ENCODE measurements at regions not wholly inside any gene's neighbourhood (a gene's known extent, or its start where the extent isn't known, plus 50 kb on each side); places are given as distances from the start of the nearest gene placed in this dataset.
"Not testable (repeated sequence)": the region's sequence is repeated elsewhere in the genome, so short reads cannot be mapped to it uniquely, and the experiment has no call there.

DNA sequence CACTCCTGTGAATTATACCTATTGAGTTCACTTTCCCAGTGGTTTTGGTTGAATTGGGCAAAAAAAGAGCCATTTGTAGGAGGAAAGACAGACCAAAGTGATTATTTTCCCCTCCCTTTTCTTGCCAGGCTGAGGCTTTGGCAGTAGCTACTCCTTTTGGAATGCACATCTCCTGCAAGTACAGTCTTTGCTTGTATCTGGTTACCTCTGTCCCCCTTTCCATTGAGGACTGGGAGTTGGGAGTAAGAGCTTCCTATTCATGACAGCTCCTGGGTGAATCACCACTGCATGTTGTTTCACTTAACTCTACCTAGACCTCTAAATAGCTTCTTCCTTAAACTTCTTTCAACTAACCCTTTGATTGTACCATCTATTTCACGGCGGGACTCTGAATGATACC, 695.3 kb upstream of the ZNF804A start:
- no peak for DNase-seq (ENCODE audit: insufficient read length)
- TF ChIP-seq POLR2AphosphoS5 (IDR thresholded peaks at IDR 0.05; ENCODE audit: low read depth, low read length): no peak
- no peak for TF ChIP-seq POLR2A (IDR thresholded peaks at IDR 0.05; ENCODE audit: low read depth, low read length)
- no peak for TF ChIP-seq TAF1 (IDR thresholded peaks at IDR 0.05; ENCODE audit: borderline replicate concordance, low read depth, low read length)
- no peak for FAIRE-seq

DNA sequence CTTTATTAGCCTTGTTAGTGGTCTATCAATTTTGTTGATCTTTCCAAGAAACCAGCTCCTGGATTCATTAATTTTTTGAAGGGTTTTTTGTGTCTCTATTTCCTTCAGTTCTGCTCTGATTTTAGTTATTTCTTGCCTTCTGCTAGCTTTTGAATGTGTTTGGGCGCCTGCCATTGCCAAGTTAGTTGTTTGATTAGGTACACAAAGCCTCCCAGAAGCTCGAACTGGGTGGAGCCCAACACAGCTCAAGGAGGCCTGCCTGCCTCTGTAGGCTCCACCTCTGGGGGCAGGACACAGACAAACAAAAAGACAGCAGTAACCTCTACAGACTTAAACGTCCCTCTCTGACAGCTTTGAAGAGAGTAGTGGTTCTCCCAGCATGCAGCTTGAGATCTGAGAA, 682.3 kb upstream of the ZNF804A start:
- DNase-seq (ENCODE audit: insufficient read length); FAIRE-seq: not testable (repeated sequence)

DNA sequence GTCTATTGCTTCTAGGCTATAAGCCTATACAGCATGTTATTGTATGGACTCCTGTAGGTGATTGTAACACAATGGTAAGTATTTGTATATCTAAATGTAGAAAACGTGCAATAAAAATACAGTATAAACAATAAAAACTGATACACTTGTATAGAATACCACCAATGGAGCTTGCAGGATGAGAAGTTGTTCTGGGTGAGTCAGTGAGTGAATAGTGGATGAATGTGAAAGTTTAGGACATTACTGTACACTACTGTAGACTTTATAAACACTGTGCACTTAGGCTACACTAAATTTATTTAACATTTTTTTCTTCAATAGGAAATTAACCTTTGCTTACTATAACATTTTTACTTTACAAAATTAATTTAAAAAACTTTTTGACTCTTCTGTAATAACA, 679.2 kb upstream of the ZNF804A start:
- no peak for TF ChIP-seq TAF1 (IDR thresholded peaks at IDR 0.05; ENCODE audit: borderline replicate concordance, low read depth, low read length)
- no peak for TF ChIP-seq POLR2AphosphoS5 (IDR thresholded peaks at IDR 0.05; ENCODE audit: low read depth, low read length)
- no peak for TF ChIP-seq POLR2A (IDR thresholded peaks at IDR 0.05; ENCODE audit: low read depth, low read length)
- no peak for DNase-seq (ENCODE audit: insufficient read length)
- no peak for FAIRE-seq

DNA sequence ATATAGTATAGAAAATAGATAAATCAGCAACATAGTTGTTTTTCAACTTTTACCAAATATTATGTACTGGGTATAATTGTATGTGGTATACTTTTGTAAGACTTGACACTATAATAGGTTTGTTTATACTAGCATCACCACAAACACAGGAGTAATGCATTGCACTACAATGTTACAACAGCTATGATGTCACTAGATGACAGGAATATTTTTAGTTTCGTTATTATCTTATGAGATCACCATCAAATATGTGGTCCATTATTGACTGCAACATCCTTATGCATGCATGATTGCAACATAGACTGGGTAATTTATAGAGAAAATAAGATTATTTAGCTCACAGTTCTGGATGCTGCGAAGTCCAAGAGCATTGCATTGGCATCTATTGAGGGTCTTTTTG, 678.4 kb upstream of the ZNF804A start:
- no peak for FAIRE-seq
- TF ChIP-seq POLR2AphosphoS5 (IDR thresholded peaks at IDR 0.05; ENCODE audit: low read depth, low read length): no peak
- no peak for TF ChIP-seq POLR2A (IDR thresholded peaks at IDR 0.05; ENCODE audit: low read depth, low read length)
- TF ChIP-seq TAF1 (IDR thresholded peaks at IDR 0.05; ENCODE audit: borderline replicate concordance, low read depth, low read length): no peak
- no peak for DNase-seq (ENCODE audit: insufficient read length)

DNA sequence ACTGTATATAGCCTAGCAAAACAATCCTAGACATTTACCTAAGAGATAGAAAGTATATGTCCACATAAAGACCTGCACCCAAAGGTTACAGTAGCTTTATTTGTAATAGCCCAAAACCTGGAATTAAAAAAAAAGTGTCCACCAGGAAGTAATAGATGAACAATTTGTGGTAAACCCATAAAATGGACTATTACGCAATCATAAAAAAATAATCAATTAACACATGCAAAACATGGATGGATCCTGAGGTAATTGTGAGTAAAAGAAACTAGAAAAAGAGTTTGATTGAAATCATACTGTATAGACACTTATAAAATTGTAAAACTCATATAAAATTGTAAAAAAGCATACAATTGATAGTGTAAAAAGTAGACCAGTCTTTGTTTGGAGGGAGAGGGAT, 673.0 kb upstream of the ZNF804A start:
- DNase-seq (ENCODE audit: insufficient read length) (no peak), FAIRE-seq (no peak)
- TF ChIP-seq TAF1 (IDR thresholded peaks at IDR 0.05; ENCODE audit: borderline replicate concordance, low read depth, low read length) (no peak), POLR2A (IDR thresholded peaks at IDR 0.05; ENCODE audit: low read depth, low read length) (no peak)

DNA sequence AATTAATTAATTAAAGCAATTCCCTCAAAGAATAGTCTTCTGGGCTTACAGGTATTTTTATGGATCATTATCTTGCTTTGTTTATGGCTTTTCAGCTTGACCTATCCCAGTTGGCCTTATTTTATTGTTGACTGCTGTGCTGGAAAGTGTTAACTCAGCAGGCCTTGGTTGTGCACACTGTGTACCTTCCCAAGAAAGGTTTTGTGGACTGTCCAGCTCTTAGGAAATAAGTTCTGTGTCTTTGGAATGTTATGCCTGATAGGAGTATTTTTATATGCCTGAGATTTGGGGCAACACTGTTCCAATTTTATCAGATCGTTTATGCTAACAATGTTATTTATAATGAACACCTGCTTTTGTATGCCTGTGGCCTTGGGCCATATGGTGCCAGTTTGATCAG, 671.9 kb upstream of the ZNF804A start:
- FAIRE-seq (no peak), DNase-seq (ENCODE audit: insufficient read length) (no peak)
- TF ChIP-seq TAF1 (IDR thresholded peaks at IDR 0.05; ENCODE audit: borderline replicate concordance, low read depth, low read length): no peak
- TF ChIP-seq POLR2A (IDR thresholded peaks at IDR 0.05; ENCODE audit: low read depth, low read length): no peak
- TF ChIP-seq POLR2AphosphoS5 (IDR thresholded peaks at IDR 0.05; ENCODE audit: low read depth, low read length): no peak

GRCh38 chr2:183927406-183928325, 670.7 kb upstream of the ZNF804A start:
- TF ChIP-seq POLR2AphosphoS5 (IDR thresholded peaks at IDR 0.05; ENCODE audit: low read depth, low read length): no peak
- no peak for TF ChIP-seq TAF1 (IDR thresholded peaks at IDR 0.05; ENCODE audit: borderline replicate concordance, low read depth, low read length)
- no peak for TF ChIP-seq POLR2A (IDR thresholded peaks at IDR 0.05; ENCODE audit: low read depth, low read length)
- no peak for DNase-seq (ENCODE audit: insufficient read length)
- FAIRE-seq: no peak

DNA sequence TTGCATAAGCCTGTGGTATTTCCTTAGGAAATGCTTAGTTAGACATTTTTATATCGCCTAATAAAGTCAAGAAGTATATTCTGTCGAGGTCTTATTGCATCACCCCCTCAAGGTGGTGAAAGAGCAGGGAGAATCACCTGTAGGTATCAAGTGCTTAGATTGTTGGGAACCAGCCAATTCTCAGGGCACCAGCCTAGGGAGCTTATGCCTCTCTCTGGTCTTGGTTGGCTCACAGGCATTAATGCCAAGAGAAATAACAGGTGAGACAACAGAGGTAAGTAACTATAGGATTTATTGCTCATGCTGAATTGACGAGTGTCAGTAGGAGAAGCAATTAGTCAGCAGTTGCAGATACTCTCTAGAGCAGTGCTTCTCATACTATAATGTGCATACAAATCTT, 663.3 kb upstream of the ZNF804A start:
- FAIRE-seq (no peak), DNase-seq (ENCODE audit: insufficient read length) (no peak)
- TF ChIP-seq TAF1 (IDR thresholded peaks at IDR 0.05; ENCODE audit: borderline replicate concordance, low read depth, low read length) (no peak), POLR2AphosphoS5 (IDR thresholded peaks at IDR 0.05; ENCODE audit: low read depth, low read length) (no peak), POLR2A (IDR thresholded peaks at IDR 0.05; ENCODE audit: low read depth, low read length) (no peak)

DNA sequence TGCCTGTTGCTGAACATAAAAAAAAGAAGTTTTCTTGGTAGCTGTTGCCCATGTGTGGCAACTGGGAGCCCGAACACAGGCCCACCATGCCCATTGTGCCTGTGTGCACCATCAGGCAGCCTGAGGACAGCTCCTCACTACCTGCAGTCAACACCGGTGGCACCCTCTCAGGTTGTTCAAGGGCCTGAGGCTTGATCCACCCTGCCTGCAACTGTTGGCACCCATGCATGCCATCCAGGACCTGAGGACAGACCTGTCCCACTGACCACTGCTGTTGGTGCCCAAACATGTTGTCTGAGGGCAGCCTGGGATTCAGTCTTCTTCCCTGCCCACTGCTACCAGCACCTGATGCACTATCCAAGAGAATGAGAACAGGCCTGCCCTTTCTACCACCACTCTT, 661.1 kb upstream of the ZNF804A start:
- DNase-seq (ENCODE audit: insufficient read length) (no peak), FAIRE-seq (no peak)
- TF ChIP-seq POLR2AphosphoS5 (IDR thresholded peaks at IDR 0.05; ENCODE audit: low read depth, low read length) (no peak), POLR2A (IDR thresholded peaks at IDR 0.05; ENCODE audit: low read depth, low read length) (no peak), TAF1 (IDR thresholded peaks at IDR 0.05; ENCODE audit: borderline replicate concordance, low read depth, low read length) (no peak)

GRCh38 chr2:183946193-183946592, 652.1 kb upstream of the ZNF804A start:
- FAIRE-seq: no peak
- no peak for TF ChIP-seq POLR2AphosphoS5 (IDR thresholded peaks at IDR 0.05; ENCODE audit: low read depth, low read length)
- no peak for TF ChIP-seq POLR2A (IDR thresholded peaks at IDR 0.05; ENCODE audit: low read depth, low read length)
- no peak for TF ChIP-seq TAF1 (IDR thresholded peaks at IDR 0.05; ENCODE audit: borderline replicate concordance, low read depth, low read length)
- no peak for DNase-seq (ENCODE audit: insufficient read length)

- no peak for TF ChIP-seq POLR2AphosphoS5 (IDR thresholded peaks at IDR 0.05; ENCODE audit: low read depth, low read length)
- no peak for TF ChIP-seq TAF1 (IDR thresholded peaks at IDR 0.05; ENCODE audit: borderline replicate concordance, low read depth, low read length)
- TF ChIP-seq POLR2A (IDR thresholded peaks at IDR 0.05; ENCODE audit: low read depth, low read length): no peak
- no peak for DNase-seq (ENCODE audit: insufficient read length)
- no peak for FAIRE-seq
These were observed 649.5 kb upstream of the ZNF804A start for GRCh38 chr2:183948861-183949260.

DNA sequence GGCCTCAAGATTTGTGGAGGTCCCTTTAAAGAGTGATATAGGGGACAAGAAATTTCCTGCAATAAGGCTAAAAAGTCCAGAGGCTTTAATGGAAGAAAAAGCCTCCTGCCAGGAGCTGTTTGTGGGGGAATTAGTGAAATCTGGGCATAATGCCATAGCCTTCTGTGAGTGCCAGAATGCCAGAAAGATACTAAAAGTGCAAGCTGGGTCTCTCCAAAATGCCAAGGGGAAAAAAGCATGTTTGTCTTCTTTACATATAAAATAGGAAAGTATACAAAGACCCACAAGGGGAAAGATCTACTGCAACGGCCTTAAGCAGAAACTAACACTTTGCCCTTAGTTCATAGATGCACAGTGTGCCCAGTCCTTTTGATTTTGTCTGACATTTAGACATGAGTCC, 647.7 kb upstream of the ZNF804A start:
- no peak for TF ChIP-seq POLR2A (IDR thresholded peaks at IDR 0.05; ENCODE audit: low read depth, low read length)
- TF ChIP-seq POLR2AphosphoS5 (IDR thresholded peaks at IDR 0.05; ENCODE audit: low read depth, low read length): no peak
- TF ChIP-seq TAF1 (IDR thresholded peaks at IDR 0.05; ENCODE audit: borderline replicate concordance, low read depth, low read length): no peak
- no peak for FAIRE-seq
- DNase-seq (ENCODE audit: insufficient read length): no peak
